ENCODE measurements at regions not wholly inside any gene's neighbourhood (a gene's known extent, or its start where the extent isn't known, plus 50 kb on each side); places are given as distances from the start of the nearest gene placed in this dataset.
A peak's percentile ranks its signal among the peaks of the same experiment; 100 is the strongest.
"Not testable (repeated sequence)": the region's sequence is repeated elsewhere in the genome, so short reads cannot be mapped to it uniquely, and the experiment has no call there.

GRCh38 chr2:180829836-180830235 lies 150.6 kb upstream of the UBE2E3 start:
- no peak for DNase-seq (ENCODE audit: low read depth)

GRCh38 chr2:180829261-180829660 lies 151.1 kb upstream of the UBE2E3 start:
- DNase-seq (ENCODE audit: low read depth), result no peak

- DNase-seq (ENCODE audit: low read depth), result no peak
These were observed 151.6 kb upstream of the UBE2E3 start for GRCh38 chr2:180828756-180829155.

- peak; percentile 8 for DNase-seq (ENCODE audit: low read depth)
These were observed 156.8 kb upstream of the UBE2E3 start for GRCh38 chr2:180823546-180824141.

- DNase-seq (ENCODE audit: low read depth), result no peak
These were observed 161.3 kb upstream of the UBE2E3 start for GRCh38 chr2:180819106-180819505.

- not testable (repeated sequence) for DNase-seq (ENCODE audit: low read depth)
These were observed 161.7 kb upstream of the UBE2E3 start for GRCh38 chr2:180818700-180819099.

- DNase-seq (ENCODE audit: low read depth), result no peak
These were observed 181.3 kb upstream of the UBE2E3 start for GRCh38 chr2:180799141-180799540.

- peak; percentile 12 for DNase-seq (ENCODE audit: low read depth)
These were observed 189.5 kb upstream of the UBE2E3 start for GRCh38 chr2:180790891-180791290.

GRCh38 chr2:180787330-180787729 lies 193.1 kb upstream of the UBE2E3 start:
- no peak for DNase-seq (ENCODE audit: low read depth)

- no peak for DNase-seq (ENCODE audit: low read depth)
These were observed 199.1 kb upstream of the UBE2E3 start for GRCh38 chr2:180781276-180781675.

GRCh38 chr2:180778291-180778690 lies 202.1 kb upstream of the UBE2E3 start:
- DNase-seq (ENCODE audit: low read depth), result no peak

GRCh38 chr2:180776921-180777320 lies 203.5 kb upstream of the UBE2E3 start:
- DNase-seq (ENCODE audit: low read depth), result no peak

- DNase-seq (ENCODE audit: low read depth), result no peak
These were observed 204.7 kb upstream of the UBE2E3 start for GRCh38 chr2:180775711-180776110.

- not testable (repeated sequence) for DNase-seq (ENCODE audit: low read depth)
These were observed 215.1 kb upstream of the UBE2E3 start for GRCh38 chr2:180765316-180765715.

GRCh38 chr2:180763263-180763989 lies 217.0 kb upstream of the UBE2E3 start:
- no peak for DNase-seq (ENCODE audit: low read depth)

- DNase-seq (ENCODE audit: low read depth), result peak; percentile 28
These were observed 219.2 kb upstream of the UBE2E3 start for GRCh38 chr2:180761224-180761623.

- no peak for DNase-seq (ENCODE audit: low read depth)
These were observed 220.8 kb upstream of the UBE2E3 start for GRCh38 chr2:180759631-180760030.

GRCh38 chr2:180753809-180754761 lies 226.3 kb upstream of the UBE2E3 start:
- DNase-seq (ENCODE audit: low read depth), result no peak

- DNase-seq (ENCODE audit: low read depth), result no peak
These were observed 229.0 kb upstream of the UBE2E3 start for GRCh38 chr2:180751306-180751920.

- no peak for DNase-seq (ENCODE audit: low read depth)
These were observed 232.7 kb upstream of the UBE2E3 start for GRCh38 chr2:180747728-180748127.

- no peak for DNase-seq (ENCODE audit: low read depth)
These were observed 237.0 kb upstream of the UBE2E3 start for GRCh38 chr2:180743401-180743800.

- no peak for DNase-seq (ENCODE audit: low read depth)
These were observed 237.6 kb upstream of the UBE2E3 start for GRCh38 chr2:180742801-180743200.
